IMR-90 (cell line): ENCODE measurements at regions not wholly inside any gene's neighbourhood (a gene's known extent, or its start where the extent isn't known, plus 50 kb on each side); places are given as distances from the start of the nearest gene placed in this dataset.

Experiments
- ATAC-seq: fragments of 200-7000 bp; cut with Tn5 transposase; 2 replicates; pipeline ENCODE4 v1.9.1; 2020; ENCODE audit warnings: low read depth, mild to moderate bottlenecking, moderate library complexity
- BruUV-seq: library from RNA; stranded (reverse); fragments of 400-500 nt; replicated peaks from 2 replicates; lab custom pipeline; 2021; lab: Mats Ljungman, UMichigan
- CTCF ChIA-PET: fragments of 300-600 bp; formaldehyde crosslinking; extraction: SDS; loops from one replicate; lab custom pipeline; 2021; ENCODE audit warnings: antibody characterized with exemption; lab: Yijun Ruan, JAX
- POLR2A ChIA-PET: fragments of 300-600 bp; sonication (Branson Sonifier 250); formaldehyde crosslinking; loops from one replicate; lab custom pipeline; 2022; ENCODE audit warnings: antibody characterized with exemption; ENCODE audit not compliant: unreplicated experiment; lab: Charles Lee
- DNase-seq: peaks from one replicate; pipeline ENCODE4 v3.0.0; 2013
- H2AFZ ChIP-seq: replicated peaks from 2 replicates; pipeline ENCODE3; 2013; ENCODE audit warnings: low read length, mild to moderate bottlenecking; ENCODE audit not compliant: poor library complexity
- H2AK5ac ChIP-seq: 2 replicates; pipeline ENCODE4 v1.6.1; 2013; ENCODE audit warnings: low read depth, low read length, inconsistent platforms
- H2AK9ac ChIP-seq: replicated peaks from 2 replicates; pipeline ENCODE3; 2013; ENCODE audit warnings: mild to moderate bottlenecking, low read depth, low read length, moderate library complexity; ENCODE audit not compliant: poor library complexity
- H2BK120ac ChIP-seq: 2 replicates; pipeline ENCODE4 v1.6.1; 2013; ENCODE audit warnings: low read depth, low read length, inconsistent platforms
- H2BK15ac ChIP-seq: 3 replicates; pipeline ENCODE4 v1.6.1; 2013; ENCODE audit warnings: low read depth, low read length, inconsistent platforms
- H2BK20ac ChIP-seq: 2 replicates; pipeline ENCODE4 v1.6.1; 2013; ENCODE audit warnings: low read depth, mild to moderate bottlenecking, inconsistent platforms, low read length, moderate library complexity
- H2BK5ac ChIP-seq: 2 replicates; pipeline ENCODE4 v1.6.1; 2013; ENCODE audit warnings: mild to moderate bottlenecking, low read depth, low read length, inconsistent platforms; ENCODE audit not compliant: poor library complexity, severe bottlenecking
- H3K14ac ChIP-seq: replicated peaks from 2 replicates; pipeline ENCODE4 v1.6.1; 2013; ENCODE audit warnings: low read depth, low read length, inconsistent platforms
- H3K18ac ChIP-seq: 2 replicates; pipeline ENCODE4 v1.6.1; 2013; ENCODE audit warnings: low read depth, low read length, control low read depth
- H3K23ac ChIP-seq: 2 replicates; pipeline ENCODE4 v1.6.1; 2013; ENCODE audit warnings: low read depth, low read length, inconsistent platforms
- H3K27ac ChIP-seq: 2 replicates; pipeline ENCODE4 v1.5.1; 2013; ENCODE audit warnings: mild to moderate bottlenecking, control low read depth, low read length; ENCODE audit not compliant: insufficient read depth
- H3K27me3 ChIP-seq: 2 replicates; pipeline ENCODE4 v1.6.1; 2013; ENCODE audit warnings: low read length; ENCODE audit not compliant: control insufficient read depth, insufficient read depth
- H3K36me3 ChIP-seq: 2 replicates; pipeline ENCODE4 v1.6.1; 2013; ENCODE audit warnings: low read length, mixed read lengths; ENCODE audit not compliant: control insufficient read depth, insufficient read depth
- H3K4ac ChIP-seq: 2 replicates; pipeline ENCODE4 v1.6.1; 2013; ENCODE audit warnings: low read depth, low read length, inconsistent platforms
- H3K4me1 ChIP-seq: 2 replicates; pipeline ENCODE4 v1.6.1; 2013; ENCODE audit warnings: low read length, mixed read lengths; ENCODE audit not compliant: control insufficient read depth, insufficient read depth
- H3K4me2 ChIP-seq: 2 replicates; pipeline ENCODE4 v1.6.1; 2013; ENCODE audit warnings: low read depth, mild to moderate bottlenecking, control low read depth, low read length, moderate library complexity
- H3K4me3 ChIP-seq: 2 replicates; pipeline ENCODE4 v1.5.1; 2013; ENCODE audit warnings: low read depth, mild to moderate bottlenecking, control low read depth, low read length, moderate library complexity; ENCODE audit not compliant: insufficient read depth
- H3K56ac ChIP-seq: 2 replicates; pipeline ENCODE4 v1.6.1; 2013; ENCODE audit warnings: low read length, inconsistent platforms; ENCODE audit not compliant: insufficient read depth; ENCODE audit errors: extremely low read depth
- H3K79me1 ChIP-seq, 2 experiments: 2 replicates each; pipeline ENCODE4 v1.6.1; 2013; ENCODE audit warnings: low read length in 2 of 2, inconsistent platforms in 1 of 2, low read depth in 1 of 2
- H3K9ac ChIP-seq: 2 replicates; pipeline ENCODE4 v1.6.1; 2013; ENCODE audit warnings: low read depth, low read length, control low read depth
- H3K9me1 ChIP-seq: 2 replicates; pipeline ENCODE4 v1.6.1; 2013; ENCODE audit warnings: low read length, inconsistent platforms; ENCODE audit not compliant: insufficient read depth
- H3K9me3 ChIP-seq: 2 replicates; pipeline ENCODE4 v1.6.1; 2013; ENCODE audit warnings: low read length; ENCODE audit not compliant: control insufficient read depth, insufficient read depth
- H4K20me1 ChIP-seq: 2 replicates; pipeline ENCODE4 v1.6.1; 2013; ENCODE audit warnings: low read length, inconsistent platforms; ENCODE audit not compliant: insufficient read depth
- H4K5ac ChIP-seq: 2 replicates; pipeline ENCODE4 v1.6.1; 2013; ENCODE audit warnings: mild to moderate bottlenecking, low read depth, low read length, control low read depth
- H4K8ac ChIP-seq, 2 experiments: 2 replicates each; pipeline ENCODE4 v1.6.1; 2013; ENCODE audit warnings: low read depth in 2 of 2, low read length in 2 of 2, control low read depth in 1 of 2, inconsistent platforms in 1 of 2
- H4K91ac ChIP-seq: 2 replicates; pipeline ENCODE4 v1.6.1; 2013; ENCODE audit warnings: low read depth, low read length, inconsistent platforms; ENCODE audit not compliant: insufficient read depth
- BHLHE40 ChIP-seq: fragments of 150-350 bp; IDR thresholded peaks from 2 replicates; pipeline ENCODE4 v1.6.1; 2016; ENCODE audit warnings: mild to moderate bottlenecking, low read depth, low read length
- CEBPB ChIP-seq: IDR thresholded peaks from 2 replicates; pipeline ENCODE4 v1.6.1; 2012; ENCODE audit warnings: low read depth, low read length, improper control_type of control experiment
- CHD1 ChIP-seq: IDR thresholded peaks from 2 replicates; pipeline ENCODE4 v1.6.1; 2012; ENCODE audit warnings: low read depth, low read length, improper control_type of control experiment
- CTCF ChIP-seq: conservative IDR thresholded peaks from 2 replicates; pipeline ENCODE4 v1.5.1; 2012; ENCODE audit warnings: mild to moderate bottlenecking, low read depth, low read length, improper control_type of control experiment
- MAZ ChIP-seq: IDR thresholded peaks from 2 replicates; pipeline ENCODE4 v1.6.1; 2012; ENCODE audit warnings: low read depth, mild to moderate bottlenecking, low read length, improper control_type of control experiment, moderate library complexity, borderline replicate concordance
- MXI1 ChIP-seq: IDR thresholded peaks from 2 replicates; pipeline ENCODE4 v1.6.1; 2012; ENCODE audit warnings: low read depth, mild to moderate bottlenecking, low read length, moderate library complexity, borderline replicate concordance
- POLR2A ChIP-seq: IDR thresholded peaks from 2 replicates; pipeline ENCODE4 v1.6.1; 2012; ENCODE audit warnings: mild to moderate bottlenecking, low read depth, low read length
- RCOR1 ChIP-seq: IDR thresholded peaks from 2 replicates; pipeline ENCODE4 v1.6.1; 2012; ENCODE audit warnings: mild to moderate bottlenecking, low read length, improper control_type of control experiment; ENCODE audit not compliant: insufficient replicate concordance
- RFX5 ChIP-seq: IDR thresholded peaks from 2 replicates; pipeline ENCODE4 v1.8.0; 2012; ENCODE audit warnings: low read depth, mild to moderate bottlenecking, low read length, moderate library complexity
- USF2 ChIP-seq: fragments of 150-350 bp; IDR thresholded peaks from 2 replicates; pipeline ENCODE4 v1.6.1; 2017; ENCODE audit warnings: mild to moderate bottlenecking, antibody characterized with exemption, low read length, low read depth
- WGBS, 2 experiments: methylation state at CpG; one replicate each; pipeline versions ENCODE4 v1.1.5 to v1.1.7; 2013; ENCODE audit warnings: missing lambda C conversion rate in 2 of 2; ENCODE audit not compliant: insufficient read length in 1 of 2; ENCODE audit errors: extremely low coverage in 2 of 2; 5-methylcytosine and 5-hydroxymethylcytosine counted together
- dilution Hi-C: fragments of 300-500 bp; cut with HindIII; formaldehyde crosslinking; loops from one replicate; pipeline ENCODE4 v1.14.3; 2018; ENCODE audit warnings: low sequenced_read_pairs; ENCODE audit not compliant: unreplicated experiment
- in situ Hi-C: fragments of 300-500 bp; cut with MboI; formaldehyde crosslinking; loops from 3 replicates; pipeline ENCODE4 v1.14.3; 2019; ENCODE audit warnings: low sequenced_read_pairs, inconsistent platforms, mixed read lengths
- intact Hi-C: fragments of 100-400 bp; cut with micrococcal nuclease; formaldehyde crosslinking; loops from 2 replicates; pipeline ENCODE4 v1.10.0; 2022
- TF ChIP-seq, protein P1 (sequence below): fragments of 150-350 bp; IDR thresholded peaks from 2 replicates; pipeline ENCODE4 v1.6.1; 2016; ENCODE audit warnings: low read depth, mild to moderate bottlenecking, low read length, moderate library complexity, borderline replicate concordance

DNA sequence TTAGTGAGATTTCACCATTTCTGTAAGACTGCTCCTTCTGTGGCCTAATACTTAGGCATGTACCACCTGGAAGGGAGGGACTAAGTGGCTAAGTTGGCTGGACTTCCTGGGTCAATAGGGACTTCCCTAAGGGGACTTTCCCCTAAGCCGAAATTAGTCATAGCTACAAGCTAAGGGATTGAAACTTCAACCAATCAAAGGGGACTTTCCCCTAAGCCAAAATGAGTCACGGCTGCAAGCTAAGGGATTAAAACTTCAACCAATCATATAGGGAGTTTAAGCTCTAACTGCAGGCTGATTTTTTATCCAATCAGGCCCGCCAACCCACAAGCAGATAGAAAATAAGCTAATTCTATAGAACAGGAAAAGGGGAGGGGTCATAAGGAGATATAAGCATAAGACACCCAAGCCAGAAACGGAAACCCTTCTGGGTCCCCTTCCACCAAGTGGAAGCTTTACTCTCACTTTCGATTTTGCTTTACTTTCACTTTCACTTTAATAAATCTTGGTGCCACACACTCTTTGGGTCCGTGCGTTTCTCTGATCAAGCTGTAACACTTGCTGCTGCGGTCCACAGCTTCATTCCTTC lies 382.8 kb downstream of the KLHL4 start:
- ATAC-seq = no peak
- DNase-seq = no peak
- no peak overlapping the region for H3K4me3 ChIP-seq
- TF ChIP-seq MAZ (no peak), CHD1 (no peak), MXI1 (no peak), POLR2A (no peak), CTCF (no peak), USF2 (no peak), RCOR1 (no peak), CEBPB (no peak), RFX5 (no peak), BHLHE40 (no peak)
- TF ChIP-seq, protein P1, sequence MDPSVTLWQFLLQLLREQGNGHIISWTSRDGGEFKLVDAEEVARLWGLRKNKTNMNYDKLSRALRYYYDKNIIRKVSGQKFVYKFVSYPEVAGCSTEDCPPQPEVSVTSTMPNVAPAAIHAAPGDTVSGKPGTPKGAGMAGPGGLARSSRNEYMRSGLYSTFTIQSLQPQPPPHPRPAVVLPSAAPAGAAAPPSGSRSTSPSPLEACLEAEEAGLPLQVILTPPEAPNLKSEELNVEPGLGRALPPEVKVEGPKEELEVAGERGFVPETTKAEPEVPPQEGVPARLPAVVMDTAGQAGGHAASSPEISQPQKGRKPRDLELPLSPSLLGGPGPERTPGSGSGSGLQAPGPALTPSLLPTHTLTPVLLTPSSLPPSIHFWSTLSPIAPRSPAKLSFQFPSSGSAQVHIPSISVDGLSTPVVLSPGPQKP = no peak
- WGBS, 2 experiments = 56% methylated on average over 3 of the region's 8 CpGs; no CpG with 5 or more reads in 1 of the 2 experiments
- no peak overlapping the region for H2AK9ac ChIP-seq
- no peak overlapping the region for H3K56ac ChIP-seq
- no peak overlapping the region for H2BK20ac ChIP-seq
- H3K14ac ChIP-seq = no peak overlapping the region
- H3K79me1 ChIP-seq = no peaks in the 10 kb centered on the region
- H2BK5ac ChIP-seq = no peak overlapping the region
- H3K36me3 ChIP-seq = no peaks in the 10 kb centered on the region
- H3K27ac ChIP-seq = no peak overlapping the region
- H2BK15ac ChIP-seq = no peak overlapping the region
- intact Hi-C loops = no loop called here
- in situ Hi-C loops = no loop called here
- no peak overlapping the region for H3K9ac ChIP-seq
- no TSS peak for BruUV-seq
- no peak overlapping the region for H3K4ac ChIP-seq
- no peak overlapping the region for H2BK120ac ChIP-seq
- no peak overlapping the region for H4K5ac ChIP-seq
- H3K18ac ChIP-seq = no peak overlapping the region
- H4K20me1 ChIP-seq = no peaks in the 10 kb centered on the region
- no peak overlapping the region for H3K23ac ChIP-seq
- H3K4me2 ChIP-seq = no peak overlapping the region
- no peaks in the 10 kb centered on the region for H3K9me1 ChIP-seq
- no peak overlapping the region for H2AFZ ChIP-seq
- no peaks in the 10 kb centered on the region for H3K9me3 ChIP-seq
- no peaks in the 10 kb centered on the region for H3K4me1 ChIP-seq
- ChIA-PET POLR2A (no interaction called here), CTCF (no interaction called here)
- H4K91ac ChIP-seq = no peak overlapping the region
- dilution Hi-C loops = no loop called here
- no peak overlapping the region for H4K8ac ChIP-seq
- H3K27me3 ChIP-seq = no peaks in the 10 kb centered on the region
- H2AK5ac ChIP-seq = no peak overlapping the region
